EL (cell line): ENCODE measurements at regions not wholly inside any gene's neighbourhood (a gene's known extent, or its start where the extent isn't known, plus 50 kb on each side); places are given as distances from the start of the nearest gene placed in this dataset.
A peak's percentile ranks its signal among the peaks of the same experiment; 100 is the strongest.
"Not testable (repeated sequence)": the region's sequence is repeated elsewhere in the genome, so short reads cannot be mapped to it uniquely, and the experiment has no call there.

Experiments
- DNase-seq: peaks from one replicate; pipeline ENCODE4 v3.0.0-alpha.2; 2016

DNA sequence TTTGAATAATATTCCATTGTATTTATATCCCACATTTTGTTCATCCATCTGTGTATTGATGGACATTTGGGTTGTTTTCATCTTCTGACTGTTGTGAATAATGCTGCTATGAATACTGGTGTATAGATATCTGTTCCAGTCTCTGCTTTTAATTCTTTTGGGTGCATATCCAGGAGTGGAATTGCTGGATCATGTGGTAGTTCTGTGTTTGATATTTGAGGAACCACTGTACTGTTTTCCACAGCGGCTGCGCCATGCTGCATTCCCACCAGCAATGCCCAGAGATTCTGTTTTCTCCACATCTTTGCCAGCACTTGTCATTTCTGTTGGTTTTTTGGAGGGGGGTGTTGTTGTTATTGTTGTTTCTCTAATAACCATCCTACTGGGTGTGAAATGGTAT is 131.6 kb upstream of the KIF26B start:
- DNase-seq: no peak

GRCh38 chr1:245019910-245020486 is 134.8 kb upstream of the KIF26B start:
- no peak for DNase-seq

DNA sequence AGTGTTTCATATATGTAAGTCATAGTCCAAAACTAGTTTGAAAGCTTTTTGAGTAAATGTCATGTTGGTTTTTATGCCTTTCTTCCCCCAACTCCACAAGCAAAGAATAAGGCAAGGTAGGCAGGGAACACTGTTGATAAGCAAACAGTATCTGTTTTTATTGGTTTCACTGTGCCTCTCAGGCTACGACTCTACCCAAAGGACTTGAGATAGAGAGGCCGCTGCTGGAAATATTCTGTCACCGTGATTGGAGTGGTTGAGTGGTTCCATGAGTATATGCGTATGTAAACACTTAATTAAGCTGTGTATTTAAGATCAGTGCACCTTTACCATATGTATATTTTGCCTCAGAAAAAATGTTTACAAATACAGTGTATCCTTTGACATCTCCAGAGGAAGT is 138.1 kb upstream of the KIF26B start:
- DNase-seq: no peak

DNA sequence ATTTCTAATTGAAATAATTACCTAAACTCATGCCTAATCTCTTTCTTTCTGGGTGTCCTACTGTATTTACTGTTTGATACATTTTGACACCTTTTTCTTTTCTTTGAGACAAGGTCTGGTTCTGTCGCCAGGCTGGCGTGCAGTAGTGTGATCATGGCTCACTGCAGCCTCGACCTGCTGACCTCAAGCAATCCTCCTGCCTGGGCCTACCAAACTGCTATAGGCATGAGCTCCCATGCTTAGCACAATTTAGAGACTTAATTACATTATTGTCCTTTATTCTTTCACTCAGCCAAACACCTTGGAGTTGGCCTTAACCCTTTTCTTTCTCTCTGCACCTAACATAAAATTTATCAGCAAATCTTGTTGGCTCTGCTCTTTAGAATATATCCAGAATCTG is 139.8 kb upstream of the KIF26B start:
- no peak for DNase-seq

DNA sequence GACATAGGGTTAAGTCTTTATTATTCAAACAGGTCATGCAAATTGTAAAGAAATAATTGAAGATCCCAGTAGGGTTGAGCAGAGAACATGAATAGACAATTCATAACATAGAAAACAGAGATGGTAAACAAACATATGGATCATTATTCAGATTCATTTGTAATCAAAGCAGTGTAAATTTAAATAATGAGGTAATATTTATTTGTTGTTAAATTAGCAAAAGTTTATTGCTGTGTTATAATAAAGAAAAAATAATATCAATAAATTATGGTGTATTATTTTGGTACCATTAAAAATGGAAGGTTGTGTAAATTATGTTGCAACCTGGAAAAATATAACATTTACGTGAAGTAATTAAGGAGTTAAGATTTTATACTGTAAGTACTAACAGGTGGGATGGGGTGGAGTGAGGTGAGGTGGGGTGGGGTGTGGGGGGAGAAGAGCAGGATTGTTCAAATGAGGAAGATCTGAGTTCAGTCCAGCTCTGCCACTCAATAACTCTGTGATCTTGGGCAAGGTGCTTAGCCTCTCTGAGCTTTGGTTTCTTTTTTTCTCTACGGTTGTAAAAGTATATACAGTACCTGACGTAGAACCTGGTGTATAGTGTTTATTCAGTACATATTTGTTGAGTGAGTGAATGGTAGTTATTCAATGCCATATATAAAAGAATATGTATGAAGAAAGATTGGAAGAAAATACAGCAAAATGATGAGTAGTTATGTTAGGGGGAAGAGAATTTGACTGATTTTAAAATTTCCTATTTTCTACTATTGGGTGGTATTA is 140.3 kb upstream of the KIF26B start:
- no peak for DNase-seq

DNA sequence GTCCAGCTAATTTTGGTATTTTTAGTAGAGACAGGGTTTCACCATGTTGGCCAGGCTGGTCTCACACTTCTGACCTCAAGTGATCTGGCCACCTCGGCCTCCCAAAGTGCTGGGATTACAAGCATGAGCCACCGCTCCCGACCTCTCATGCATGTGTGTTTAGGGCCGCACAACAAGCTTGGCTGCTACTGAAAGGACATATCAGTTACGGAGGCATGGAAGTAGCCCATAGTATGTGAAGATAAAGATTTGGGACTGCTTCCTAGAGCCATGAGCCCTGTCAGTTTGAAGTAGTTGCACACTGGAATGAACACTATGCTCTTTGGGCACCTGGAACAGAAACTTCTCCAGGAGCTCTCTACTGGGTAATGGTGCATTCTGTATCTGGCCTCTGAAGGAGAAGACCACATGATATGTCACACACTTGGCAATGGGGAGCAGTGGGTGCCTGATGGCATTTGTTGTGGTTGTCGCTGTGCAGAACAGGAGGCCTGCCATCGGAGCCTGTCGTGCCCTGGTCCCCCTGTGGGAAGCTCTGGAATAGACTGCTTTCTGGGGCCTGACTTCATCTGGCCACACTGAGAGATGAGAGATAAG is 144.7 kb upstream of the KIF26B start:
- DNase-seq: no peak

DNA sequence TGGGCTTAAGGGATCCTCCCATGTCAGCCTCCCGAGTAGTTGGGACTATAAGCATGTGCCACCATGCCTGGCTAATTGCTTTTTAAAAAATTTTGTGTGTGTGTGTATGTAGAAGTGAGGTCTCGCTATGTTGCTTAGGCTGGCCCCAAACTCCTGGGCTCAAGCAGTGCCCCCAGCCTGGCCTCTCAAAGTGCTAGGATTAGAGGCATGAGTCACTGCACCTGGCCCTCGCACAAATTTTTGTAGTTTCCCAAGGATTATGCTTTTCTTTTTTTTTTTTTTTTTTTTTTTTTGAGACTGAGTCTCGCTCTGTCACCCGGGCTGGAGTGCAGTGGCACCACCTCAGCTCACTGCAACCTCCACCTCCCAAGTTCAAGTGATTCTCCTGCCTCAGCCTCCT is 144.4 kb upstream of the HNRNPU start:
- no peak for DNase-seq

DNA sequence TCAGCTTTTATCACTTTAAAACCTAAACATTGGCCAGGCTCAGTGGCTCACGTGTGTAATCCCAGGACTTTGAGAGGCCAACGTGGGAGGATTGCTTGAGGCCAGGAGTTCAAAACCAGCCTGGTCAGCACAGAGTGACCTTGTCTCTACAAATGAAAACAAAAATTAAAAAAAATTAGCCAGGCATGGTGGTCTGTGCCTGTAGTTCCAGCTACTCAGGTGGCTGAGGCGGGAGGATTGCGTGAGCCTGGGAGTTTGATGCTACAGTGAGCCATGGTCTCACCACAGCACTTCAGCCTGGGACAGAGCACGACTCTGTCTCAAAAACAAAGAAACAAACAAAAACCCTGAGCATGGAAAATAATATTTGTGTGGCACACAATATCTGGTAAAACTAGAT is 143.5 kb upstream of the HNRNPU start:
- DNase-seq: no peak

DNA sequence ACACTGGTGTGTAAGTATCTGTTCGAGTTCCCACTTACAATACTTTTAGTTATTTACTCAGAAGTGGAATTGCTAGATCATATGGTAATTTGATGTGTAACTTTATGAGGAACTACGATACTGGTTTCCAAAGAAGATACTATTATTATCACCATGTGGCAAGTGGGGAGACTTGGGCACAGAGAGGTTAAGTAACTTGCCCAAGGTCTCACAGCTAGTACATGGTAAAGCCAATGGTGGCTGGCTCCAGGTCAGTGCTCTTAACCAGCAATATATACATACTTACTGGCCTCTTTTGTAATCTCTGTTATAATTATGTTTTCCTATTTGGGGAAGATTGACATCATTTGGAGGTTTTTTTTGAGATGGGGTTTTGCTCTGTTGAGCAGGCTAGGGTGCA is 138.9 kb upstream of the HNRNPU start:
- DNase-seq: no peak

GRCh38 chr1:245001252-245001651 is 136.9 kb upstream of the HNRNPU start:
- no peak for DNase-seq

- no peak for DNase-seq
Observed at GRCh38 chr1:245000872-245001188, 136.5 kb upstream of the HNRNPU start.

- DNase-seq: not testable (repeated sequence)
Observed at GRCh38 chr1:244999644-245000043, 135.3 kb upstream of the HNRNPU start.

GRCh38 chr1:244998717-244999346 is 134.5 kb upstream of the HNRNPU start:
- no peak for DNase-seq

- no peak for DNase-seq
Observed at GRCh38 chr1:244995602-244996400, 131.5 kb upstream of the HNRNPU start.

DNA sequence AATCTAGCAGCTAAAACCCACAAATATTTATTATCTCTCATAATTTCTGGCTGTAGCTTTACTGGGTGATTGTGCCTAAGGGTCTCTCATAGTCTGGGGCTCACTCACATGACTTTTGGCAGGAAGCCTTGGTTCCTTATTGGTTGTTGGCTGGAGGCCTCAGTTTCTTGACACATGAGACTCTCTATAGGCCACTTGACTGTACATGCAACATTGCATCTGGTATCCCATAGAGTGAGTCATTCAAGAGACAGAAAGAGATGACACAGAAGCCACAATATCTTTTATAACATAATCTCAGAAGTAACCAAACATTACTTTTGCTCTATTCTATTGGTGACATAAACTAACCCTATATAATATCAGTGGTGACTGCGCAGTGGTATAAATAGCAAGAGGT is 128.5 kb upstream of the HNRNPU start:
- peak; percentile 58 for DNase-seq

DNA sequence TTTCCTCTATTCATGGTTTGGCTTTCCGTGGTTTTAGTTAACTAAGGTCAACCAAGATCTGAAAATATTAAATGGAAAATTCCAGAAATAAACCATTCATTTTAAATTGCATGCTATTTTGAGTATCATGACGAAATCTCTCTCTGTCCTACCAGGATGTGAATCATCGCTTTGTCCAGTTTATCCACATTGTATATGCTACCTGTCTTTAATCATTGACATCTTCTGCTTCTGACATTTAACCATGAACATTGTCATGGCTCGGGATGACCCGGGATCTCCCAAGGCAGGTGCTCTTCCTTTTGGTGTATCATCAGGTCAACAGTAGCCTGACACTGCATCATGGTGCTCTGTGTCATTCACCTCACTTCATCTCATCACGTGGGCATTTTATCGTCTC is 125.5 kb upstream of the HNRNPU start:
- DNase-seq: peak; percentile 23

- DNase-seq: peak; percentile 29
Observed at GRCh38 chr1:244988521-244988920, 124.2 kb upstream of the HNRNPU start.

- DNase-seq: no peak
Observed at GRCh38 chr1:244980605-244981004, 116.3 kb upstream of the HNRNPU start.

DNA sequence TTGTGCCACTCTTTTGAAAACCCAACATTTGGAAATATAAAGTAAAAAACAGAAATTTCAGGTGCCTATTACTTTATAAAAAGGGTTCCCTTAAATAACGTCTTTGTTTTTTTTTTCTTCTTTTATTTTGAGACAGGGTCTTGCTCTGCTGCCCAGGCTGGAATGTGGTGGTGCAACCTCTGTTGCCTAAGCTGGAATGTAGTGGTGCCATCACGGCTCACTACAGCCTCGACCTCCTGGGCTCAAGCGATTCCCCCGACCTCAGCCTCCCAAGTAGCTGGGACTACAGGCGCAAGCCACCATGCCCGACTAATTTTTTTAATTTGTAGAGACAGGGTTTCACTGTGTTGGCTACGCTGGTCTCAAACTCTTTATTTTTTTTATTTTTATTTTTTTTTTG is 110.2 kb upstream of the HNRNPU start:
- DNase-seq: no peak

DNA sequence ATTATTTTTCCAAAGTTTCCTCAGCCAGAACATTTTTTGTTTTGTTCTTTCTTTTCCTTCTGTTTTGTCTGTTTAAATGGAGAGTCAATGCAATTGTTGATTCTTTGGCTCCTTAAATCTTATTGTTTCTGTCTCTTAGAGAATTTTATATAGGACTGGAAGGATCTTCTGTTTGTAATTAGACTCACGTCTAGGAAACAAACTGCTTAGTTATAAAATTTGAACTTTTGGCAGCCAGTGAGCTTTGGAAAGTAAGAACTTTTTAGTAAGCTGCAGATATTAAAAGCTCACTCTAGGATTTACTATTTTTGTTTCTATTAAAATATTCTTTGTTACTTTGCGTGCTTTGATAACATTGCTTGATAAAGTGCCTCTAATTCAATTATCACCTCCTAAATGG is 109.8 kb upstream of the HNRNPU start:
- DNase-seq: no peak

- DNase-seq: no peak
Observed at GRCh38 chr1:244971552-244972216, 107.3 kb upstream of the HNRNPU start.

DNA sequence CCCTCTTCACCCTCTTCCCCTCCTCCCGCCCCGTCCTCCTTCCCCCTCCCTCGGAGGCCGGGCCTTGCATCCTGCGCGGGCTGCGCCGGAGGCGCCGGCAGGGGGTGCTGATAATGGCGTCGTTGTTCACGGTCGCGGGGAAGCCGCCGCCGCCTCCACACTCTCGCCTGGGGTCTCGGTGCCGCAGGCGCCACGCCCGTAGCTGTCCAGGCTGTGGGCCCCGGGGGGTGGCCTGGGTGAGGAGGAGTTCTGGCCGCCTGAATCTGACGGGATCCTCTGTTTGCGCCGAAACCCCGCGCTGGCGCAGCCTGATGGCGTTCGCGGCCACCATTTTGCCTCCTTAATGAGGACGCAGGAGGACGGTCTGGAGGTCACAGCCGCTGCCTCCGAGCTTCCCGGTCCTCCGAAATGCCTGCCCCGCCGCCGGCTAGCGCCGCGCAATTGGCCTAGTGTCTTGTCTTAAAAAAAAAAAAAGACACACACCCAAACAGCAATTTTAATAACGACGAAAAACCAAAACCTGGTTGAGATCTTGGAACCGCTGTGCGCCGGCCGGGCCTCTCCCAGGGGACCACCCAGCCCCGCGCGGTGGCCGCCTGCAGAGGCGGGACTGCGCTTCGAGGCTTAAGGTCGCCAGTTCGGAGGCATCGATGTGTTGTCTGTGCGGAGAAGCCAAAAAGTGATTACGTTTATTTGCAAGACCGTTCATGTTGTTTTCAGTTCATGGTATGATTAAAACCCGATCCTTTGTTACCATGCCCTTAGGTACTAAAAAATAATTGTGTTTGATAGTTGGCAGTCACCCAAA is 106.6 kb upstream of the HNRNPU start:
- DNase-seq: peak; percentile 97
